GM12892 (cell line): ENCODE measurements at regions not wholly inside any gene's neighbourhood (a gene's known extent, or its start where the extent isn't known, plus 50 kb on each side); places are given as distances from the start of the nearest gene placed in this dataset.

ENCODE experiments used
- POLR2A ChIP-seq: IDR thresholded peaks from 2 replicates; pipeline ENCODE4 v1.6.1; 2011; ENCODE audit warnings: low read depth, low read length, control low read depth
- POLR2AphosphoS5 ChIP-seq: IDR thresholded peaks from 2 replicates; pipeline ENCODE4 v1.6.1; 2011; ENCODE audit warnings: low read depth, low read length, control low read depth

DNA sequence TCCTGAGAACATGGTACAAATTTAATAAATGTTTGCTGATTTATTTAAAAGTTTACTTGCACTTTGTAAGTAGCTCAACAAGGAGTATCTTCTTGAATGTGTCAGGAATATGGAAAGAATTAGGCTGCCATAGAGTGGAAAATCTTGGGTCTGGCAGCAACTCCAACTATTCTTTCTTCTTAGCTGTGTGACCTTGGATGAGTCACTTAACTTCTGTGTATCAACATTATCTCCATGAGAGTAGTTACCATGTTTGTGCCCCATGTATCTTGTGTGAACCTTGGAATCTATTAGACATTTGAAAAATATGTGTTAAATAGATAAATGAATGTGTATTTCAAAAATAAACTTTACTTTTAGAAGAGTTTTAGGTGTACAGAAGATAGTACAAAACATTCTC is 348.8 kb downstream of the GBA3 start:
- TF ChIP-seq POLR2AphosphoS5 (no peak), POLR2A (no peak)
